ENCODE measurements at regions not wholly inside any gene's neighbourhood (a gene's known extent, or its start where the extent isn't known, plus 50 kb on each side); places are given as distances from the start of the nearest gene placed in this dataset.

DNA sequence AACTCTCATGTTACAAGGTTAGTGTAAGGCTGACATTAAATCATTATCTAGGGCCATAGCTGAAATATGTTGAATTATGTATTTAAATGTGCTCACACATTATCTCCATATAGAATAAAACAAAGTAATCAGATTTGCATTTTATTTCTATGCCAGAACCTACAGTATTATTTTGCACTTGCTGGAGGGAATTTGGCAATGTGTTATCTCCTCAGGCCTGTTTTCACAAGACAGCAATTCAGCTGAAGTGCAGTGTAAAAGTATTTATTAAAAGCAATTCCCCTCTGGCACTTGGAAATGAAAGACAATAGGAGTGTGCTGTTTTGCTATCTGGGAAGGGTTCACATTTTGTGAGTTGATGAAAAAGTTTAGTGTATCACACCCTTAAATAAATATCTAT, 276.3 kb downstream of the DNAJB9 start:
- H3K9me3 ChIP-seq = no peaks in the 10 kb centered on the region
- no peak for ATAC-seq
- no peaks in the 10 kb centered on the region for H3K4me1 ChIP-seq (ENCODE audit: low read depth)
- no peaks in the 10 kb centered on the region for H3K36me3 ChIP-seq (ENCODE audit: low read depth)
- TF ChIP-seq, protein P1, sequence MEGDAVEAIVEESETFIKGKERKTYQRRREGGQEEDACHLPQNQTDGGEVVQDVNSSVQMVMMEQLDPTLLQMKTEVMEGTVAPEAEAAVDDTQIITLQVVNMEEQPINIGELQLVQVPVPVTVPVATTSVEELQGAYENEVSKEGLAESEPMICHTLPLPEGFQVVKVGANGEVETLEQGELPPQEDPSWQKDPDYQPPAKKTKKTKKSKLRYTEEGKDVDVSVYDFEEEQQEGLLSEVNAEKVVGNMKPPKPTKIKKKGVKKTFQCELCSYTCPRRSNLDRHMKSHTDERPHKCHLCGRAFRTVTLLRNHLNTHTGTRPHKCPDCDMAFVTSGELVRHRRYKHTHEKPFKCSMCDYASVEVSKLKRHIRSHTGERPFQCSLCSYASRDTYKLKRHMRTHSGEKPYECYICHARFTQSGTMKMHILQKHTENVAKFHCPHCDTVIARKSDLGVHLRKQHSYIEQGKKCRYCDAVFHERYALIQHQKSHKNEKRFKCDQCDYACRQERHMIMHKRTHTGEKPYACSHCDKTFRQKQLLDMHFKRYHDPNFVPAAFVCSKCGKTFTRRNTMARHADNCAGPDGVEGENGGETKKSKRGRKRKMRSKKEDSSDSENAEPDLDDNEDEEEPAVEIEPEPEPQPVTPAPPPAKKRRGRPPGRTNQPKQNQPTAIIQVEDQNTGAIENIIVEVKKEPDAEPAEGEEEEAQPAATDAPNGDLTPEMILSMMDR (IDR thresholded peaks at IDR 0.05) = no peak
- no peak overlapping the region for H3K4me3 ChIP-seq
- DNase-seq = no peak
- intact Hi-C loops (cut with DNase I, micrococcal nuclease) = no loop called here

DNA sequence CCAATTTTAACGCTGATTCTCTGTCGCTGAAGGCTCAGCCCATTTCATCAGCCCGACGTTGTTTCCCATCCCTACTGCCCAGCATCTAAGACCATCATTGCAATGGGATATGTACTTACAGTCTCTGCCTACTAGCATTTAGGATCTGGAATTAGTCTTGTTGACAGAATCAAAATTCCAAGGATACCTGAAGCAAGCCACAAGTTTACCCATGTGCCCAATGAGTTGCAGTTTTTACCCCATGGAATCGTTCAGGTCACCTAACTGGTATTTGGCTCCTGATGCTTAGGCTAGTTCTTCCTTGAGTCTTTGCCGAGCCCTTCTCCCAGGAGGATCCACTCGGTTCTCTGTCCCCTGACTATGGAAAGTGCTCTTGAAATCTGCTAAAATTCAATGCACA, 276.8 kb downstream of the DNAJB9 start:
- Histone ChIP-seq H3K9me3 (no peaks in the 10 kb centered on the region), H3K36me3 (ENCODE audit: low read depth) (no peaks in the 10 kb centered on the region), H3K4me3 (no peak overlapping the region), H3K4me1 (ENCODE audit: low read depth) (no peaks in the 10 kb centered on the region)
- TF ChIP-seq, protein P1 (IDR thresholded peaks at IDR 0.05) = no peak
- intact Hi-C loops (cut with DNase I, micrococcal nuclease) = no loop called here
- no peak for DNase-seq
- ATAC-seq = no peak

DNA sequence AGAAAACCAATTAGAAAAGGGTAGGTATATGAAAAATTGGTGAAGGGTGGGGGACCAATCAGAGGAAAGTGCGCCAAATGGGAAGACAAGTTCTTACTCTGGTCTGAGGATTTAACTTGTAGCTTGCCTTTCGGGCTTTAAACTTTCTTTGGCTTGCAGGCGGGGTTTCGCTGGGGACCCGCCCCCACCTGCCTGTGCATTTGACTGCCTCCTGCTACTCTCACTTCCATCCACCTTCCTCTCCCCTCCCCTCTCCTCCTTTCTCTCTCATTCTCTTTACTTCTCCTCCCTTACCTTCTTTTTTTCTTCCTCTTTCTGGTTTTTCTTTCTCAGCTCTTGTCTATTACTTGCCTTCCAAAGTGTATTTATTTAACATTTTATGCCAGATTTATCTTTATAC, 278.8 kb downstream of the DNAJB9 start:
- DNase-seq = no peak
- no peak overlapping the region for H3K4me3 ChIP-seq
- H3K4me1 ChIP-seq (ENCODE audit: low read depth) = no peaks in the 10 kb centered on the region
- intact Hi-C loops (cut with DNase I, micrococcal nuclease) = no loop called here
- TF ChIP-seq, protein P1 (IDR thresholded peaks at IDR 0.05) = no peak
- H3K36me3 ChIP-seq (ENCODE audit: low read depth) = no peaks in the 10 kb centered on the region
- no peak for ATAC-seq
- no peaks in the 10 kb centered on the region for H3K9me3 ChIP-seq

DNA sequence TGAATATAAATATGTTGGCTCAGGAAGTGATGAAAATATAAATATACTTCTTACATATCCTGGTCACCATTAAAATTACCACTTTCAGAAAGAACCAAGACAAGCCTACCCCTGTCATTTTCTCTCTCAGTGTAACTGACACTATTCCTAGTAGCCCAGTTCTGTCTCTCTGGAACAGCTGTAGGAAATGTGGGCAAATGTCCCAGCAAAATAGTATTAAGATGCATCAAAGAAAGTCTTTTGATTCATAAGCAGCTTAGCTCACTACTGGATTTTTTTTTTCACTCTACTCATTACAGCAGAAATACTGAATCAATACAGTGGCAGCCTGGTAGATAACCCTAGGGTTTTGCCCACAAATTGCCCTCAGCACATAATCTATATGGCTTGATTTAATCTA, 290.9 kb downstream of the DNAJB9 start:
- TF ChIP-seq, protein P1 (IDR thresholded peaks at IDR 0.05) = no peak
- ATAC-seq (no peak), DNase-seq (no peak)
- intact Hi-C loops (cut with DNase I, micrococcal nuclease) = no loop called here
- Histone ChIP-seq H3K9me3 (peaks cover 27% of the 10 kb centered on the region), H3K4me3 (no peak overlapping the region), H3K36me3 (ENCODE audit: low read depth) (no peaks in the 10 kb centered on the region), H3K4me1 (ENCODE audit: low read depth) (no peaks in the 10 kb centered on the region)

DNA sequence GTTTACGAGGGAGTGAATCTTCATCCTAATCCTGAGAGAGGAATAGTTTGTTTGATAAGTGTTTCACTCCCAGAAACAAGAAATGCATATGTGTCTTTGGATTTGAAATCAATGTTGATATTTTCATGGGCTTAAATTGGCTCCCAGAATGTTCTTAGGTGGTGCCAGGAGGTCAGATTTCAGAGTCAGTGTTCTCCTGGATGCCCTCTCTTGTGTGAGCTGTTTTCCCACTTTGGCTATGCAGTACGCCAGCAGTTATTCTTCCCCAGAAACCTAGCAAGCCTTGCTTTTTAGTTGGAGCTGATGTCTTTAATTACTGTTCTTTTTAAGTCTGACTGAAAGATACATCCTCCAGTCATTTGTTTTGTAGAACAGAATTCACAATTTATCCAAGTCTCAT, 291.4 kb downstream of the DNAJB9 start:
- ATAC-seq = no peak
- Histone ChIP-seq H3K9me3 (peaks cover 27% of the 10 kb centered on the region), H3K36me3 (ENCODE audit: low read depth) (no peaks in the 10 kb centered on the region)

More for the DNA sequence above, 291.4 kb downstream of the DNAJB9 start:
- H3K4me3 ChIP-seq = no peak overlapping the region
- intact Hi-C loops (cut with DNase I, micrococcal nuclease) = no loop called here
- H3K4me1 ChIP-seq (ENCODE audit: low read depth) = no peaks in the 10 kb centered on the region
- TF ChIP-seq, protein P1 (IDR thresholded peaks at IDR 0.05) = no peak
- DNase-seq = no peak
